ENCODE measurements at regions not wholly inside any gene's neighbourhood (a gene's known extent, or its start where the extent isn't known, plus 50 kb on each side); places are given as distances from the start of the nearest gene placed in this dataset.

DNA sequence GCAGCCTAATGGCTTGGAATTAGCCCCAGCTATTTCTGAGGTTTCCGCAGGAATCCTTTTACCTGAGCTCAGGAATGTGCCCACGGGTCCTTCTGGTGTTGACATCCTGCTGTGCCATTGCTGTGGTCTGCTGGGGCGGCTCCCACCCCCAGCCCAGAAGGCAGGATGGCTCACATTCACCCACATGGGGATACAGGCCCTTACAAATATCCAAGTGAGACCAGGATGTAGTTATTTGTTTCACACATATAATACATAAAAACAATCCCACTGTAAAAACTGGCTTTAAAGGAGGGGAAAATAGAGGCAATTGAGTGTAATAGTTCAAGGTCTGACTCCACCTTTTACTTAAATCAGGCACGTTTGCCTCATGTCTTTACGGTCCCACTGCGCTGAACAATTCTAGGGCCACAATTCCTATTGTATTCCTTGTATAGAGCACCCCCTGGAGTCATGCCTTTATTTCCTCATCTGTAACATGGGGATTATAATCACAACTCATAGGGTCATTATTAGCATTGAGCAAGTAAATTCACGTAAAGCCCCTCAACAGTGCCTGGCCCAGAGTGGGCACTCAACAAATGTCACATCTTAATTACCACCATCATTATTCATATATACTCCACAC is 57.2 kb upstream of the FICD start:
- DNase-seq (ENCODE audit: low spot score) (no peak), ATAC-seq (no peak), FAIRE-seq (no peak)
- H4K20me1 ChIP-seq (ENCODE audit: insufficient read depth, low read length), result no peaks in the 10 kb centered on the region
- H3K9me3 ChIP-seq (ENCODE audit: low read length), result no peaks in the 10 kb centered on the region
- H3K4me1 ChIP-seq (ENCODE audit: insufficient read depth, low read length), result no peaks in the 10 kb centered on the region
- no peak overlapping the region for H3K4me3 ChIP-seq (replicated peaks in 1 of 3; ENCODE audit: insufficient read depth in 1 of 3, low read depth in 2 of 3, low read length in 3 of 3)
- whole genome bisulfite sequencing (ENCODE audit: low lambda C conversion rate), result 13% methylated on average over 7 of the region's 7 CpGs
- H3K27ac ChIP-seq (ENCODE audit: extremely low read length, insufficient read depth, low read length), result no peak overlapping the region
- no peak overlapping the region for H3K4me2 ChIP-seq (ENCODE audit: low read depth, low read length)
- H3K36me3 ChIP-seq (replicated peaks in 1 of 2; ENCODE audit: control insufficient read depth in 1 of 2, insufficient read depth in 2 of 2, low read length in 2 of 2), result no peaks in the 10 kb centered on the region
- in situ Hi-C loops (cut with HindIII; ENCODE audit: extremely low pct_ligation_motif_present, low pct_unique_long_range_greater_than_20kb) (loop anchor here (5.0 kb wide), 1 partner anchor 161 kb away; no protein-coding TSS in a partner anchor), intact Hi-C loops (cut with micrococcal nuclease; ENCODE audit: unreplicated experiment) (loop anchor here (1.0 kb wide), 1 partner anchor 156 kb away; no protein-coding TSS in a partner anchor)
- no peak overlapping the region for H3K9ac ChIP-seq (ENCODE audit: insufficient read depth, low read depth, low read length)
- H3K27me3 ChIP-seq (ENCODE audit: control insufficient read depth in 1 of 2, insufficient read depth in 2 of 2, low read length in 2 of 2), result no peaks in the 10 kb centered on the region
- CTCF ChIA-PET (ENCODE audit: low intra/inter-chr PET ratio, low total read pairs), result interaction anchor here (1.3 to 2.0 kb wide), 4 partner anchors 155 to 468 kb away, joined by 6 to 20 read pairs (median 8); no protein-coding TSS in a partner anchor
- TF ChIP-seq SP1 (IDR thresholded peaks at IDR 0.05), result no peak
- no peak for TF ChIP-seq SP1 (CRISPR knock-in tag; IDR thresholded peaks at IDR 0.05)
- TF ChIP-seq AHR (CRISPR knock-in tag; IDR thresholded peaks at IDR 0.05), result no peak
- TF ChIP-seq, protein P1, sequence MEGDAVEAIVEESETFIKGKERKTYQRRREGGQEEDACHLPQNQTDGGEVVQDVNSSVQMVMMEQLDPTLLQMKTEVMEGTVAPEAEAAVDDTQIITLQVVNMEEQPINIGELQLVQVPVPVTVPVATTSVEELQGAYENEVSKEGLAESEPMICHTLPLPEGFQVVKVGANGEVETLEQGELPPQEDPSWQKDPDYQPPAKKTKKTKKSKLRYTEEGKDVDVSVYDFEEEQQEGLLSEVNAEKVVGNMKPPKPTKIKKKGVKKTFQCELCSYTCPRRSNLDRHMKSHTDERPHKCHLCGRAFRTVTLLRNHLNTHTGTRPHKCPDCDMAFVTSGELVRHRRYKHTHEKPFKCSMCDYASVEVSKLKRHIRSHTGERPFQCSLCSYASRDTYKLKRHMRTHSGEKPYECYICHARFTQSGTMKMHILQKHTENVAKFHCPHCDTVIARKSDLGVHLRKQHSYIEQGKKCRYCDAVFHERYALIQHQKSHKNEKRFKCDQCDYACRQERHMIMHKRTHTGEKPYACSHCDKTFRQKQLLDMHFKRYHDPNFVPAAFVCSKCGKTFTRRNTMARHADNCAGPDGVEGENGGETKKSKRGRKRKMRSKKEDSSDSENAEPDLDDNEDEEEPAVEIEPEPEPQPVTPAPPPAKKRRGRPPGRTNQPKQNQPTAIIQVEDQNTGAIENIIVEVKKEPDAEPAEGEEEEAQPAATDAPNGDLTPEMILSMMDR (CRISPR knock-in tag; IDR thresholded peaks at IDR 0.05), result peak; percentile 29; the same call in 1 of the 2 replicates
- TF ChIP-seq MEF2D (CRISPR knock-in tag; IDR thresholded peaks at IDR 0.05), result no peak
- TF ChIP-seq ZNF672 (CRISPR knock-in tag; IDR thresholded peaks at IDR 0.05), result no peak
- TF ChIP-seq GABPA (IDR thresholded peaks at IDR 0.05; ENCODE audit: low read depth, low read length), result no peak
- TF ChIP-seq GABPA (CRISPR knock-in tag; IDR thresholded peaks at IDR 0.05; ENCODE audit: low read depth), result no peak
- TF ChIP-seq FOXK2 (IDR thresholded peaks at IDR 0.05), result no peak
- TF ChIP-seq ZNF607 (CRISPR knock-in tag; IDR thresholded peaks at IDR 0.05; ENCODE audit: borderline replicate concordance), result no peak
- TF ChIP-seq STAG1 (CRISPR knock-in tag; IDR thresholded peaks at IDR 0.05), result peak; percentile 43
- no TSS peak for BruUV-seq (replicated peaks)
- no peak overlapping the region for H2AFZ ChIP-seq (ENCODE audit: low read length)
- H3K79me2 ChIP-seq (ENCODE audit: insufficient read depth, low read length), result no peaks in the 10 kb centered on the region
- POLR2A ChIA-PET, result no interaction called here
